Stimulated activated CD8-positive, alpha-beta memory T cell treated with anti-CD3 and anti-CD28 coated beads, Interleukin-7, amount 100 ng/mL, for 4 hours (primary cell): ENCODE measurements at regions not wholly inside any gene's neighbourhood (a gene's known extent, or its start where the extent isn't known, plus 50 kb on each side); places are given as distances from the start of the nearest gene placed in this dataset.

ENCODE experiments used
- DNase-seq, 2 donors: peaks; one replicate each; pipeline ENCODE4 v3.0.0-alpha.2; 2020; ENCODE audit warnings: low read depth in 2 of 2

DNA sequence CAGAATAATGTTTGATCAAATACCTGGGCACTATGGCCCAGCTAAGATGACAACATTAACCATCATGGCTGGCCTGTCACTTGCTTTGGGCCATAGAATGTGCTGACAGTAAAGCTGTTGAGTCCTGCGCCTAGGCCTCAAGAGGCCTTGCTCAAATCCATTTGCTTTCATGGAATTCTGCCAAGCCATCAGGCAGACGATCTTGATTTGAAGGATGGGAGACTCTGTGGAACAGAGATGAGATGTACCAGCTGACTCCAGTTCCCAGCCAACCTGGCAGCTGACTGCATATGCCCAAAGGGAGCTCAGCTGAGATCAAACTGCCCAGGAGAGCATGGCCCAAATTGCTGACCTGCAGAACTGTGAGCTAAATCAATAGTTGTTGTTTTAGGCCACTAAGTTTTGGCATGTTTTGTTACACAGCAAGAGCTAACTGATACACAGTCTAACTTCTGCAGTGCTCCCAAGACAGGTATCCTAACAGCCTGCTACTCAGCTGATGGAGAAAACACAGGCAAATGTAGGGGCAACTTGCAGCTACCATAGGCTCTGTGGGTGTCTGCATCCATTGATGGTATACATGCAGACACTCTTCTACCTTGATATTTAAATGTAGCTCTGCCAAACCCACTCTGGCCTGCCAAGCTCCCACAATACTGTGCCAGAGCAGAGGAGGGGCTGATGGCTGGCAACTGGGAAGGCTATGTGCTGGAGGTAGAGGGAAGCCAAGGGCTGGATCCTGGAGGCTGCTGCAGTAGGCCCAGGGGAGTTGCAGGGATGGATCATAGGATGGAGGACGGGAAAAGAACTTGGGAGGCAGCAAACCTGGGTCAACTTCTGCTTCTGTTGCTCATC is 55.2 kb upstream of the RNF24 start:
- DNase-seq: no peak

DNA sequence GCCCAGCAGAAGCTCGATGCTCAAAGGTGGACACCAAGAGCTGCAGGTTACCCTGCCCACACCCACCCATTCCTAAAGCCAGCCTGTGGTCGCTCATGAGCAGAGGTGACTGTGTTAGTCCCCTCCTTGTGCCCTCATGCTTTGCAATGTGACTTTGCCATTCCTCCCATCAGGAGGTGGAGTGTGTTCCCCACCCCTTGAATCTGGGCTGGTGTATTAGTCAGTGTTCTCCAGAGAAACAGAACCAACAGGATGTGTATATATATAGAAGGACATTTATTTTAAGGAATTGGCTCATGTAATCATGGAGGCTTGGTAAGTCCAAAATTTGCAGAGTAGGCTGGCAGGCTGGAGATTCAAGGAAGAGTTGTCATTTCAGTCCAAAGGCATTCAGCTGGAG is 54.4 kb upstream of the RNF24 start:
- DNase-seq: no peak

DNA sequence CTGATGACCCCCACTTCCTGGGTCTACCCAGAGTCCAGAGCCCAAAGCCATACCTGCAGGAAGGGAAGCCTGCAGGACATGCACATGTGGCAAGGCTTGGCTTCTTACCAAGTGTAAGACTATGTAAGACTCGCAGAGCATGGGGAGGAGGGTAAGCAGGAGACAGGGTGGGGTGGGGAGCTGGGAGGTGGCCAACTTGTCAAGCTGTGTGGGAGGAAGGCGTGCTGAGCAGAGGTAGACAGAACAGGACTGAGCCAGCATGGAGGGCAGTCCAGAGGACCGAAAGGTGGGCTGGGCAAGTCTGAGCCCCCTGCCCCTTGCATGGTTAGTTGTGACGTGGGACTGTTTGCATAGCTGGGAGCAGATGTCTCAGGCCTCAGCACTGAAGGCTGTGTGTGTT is 53.4 kb upstream of the RNF24 start:
- DNase-seq: no peak

DNA sequence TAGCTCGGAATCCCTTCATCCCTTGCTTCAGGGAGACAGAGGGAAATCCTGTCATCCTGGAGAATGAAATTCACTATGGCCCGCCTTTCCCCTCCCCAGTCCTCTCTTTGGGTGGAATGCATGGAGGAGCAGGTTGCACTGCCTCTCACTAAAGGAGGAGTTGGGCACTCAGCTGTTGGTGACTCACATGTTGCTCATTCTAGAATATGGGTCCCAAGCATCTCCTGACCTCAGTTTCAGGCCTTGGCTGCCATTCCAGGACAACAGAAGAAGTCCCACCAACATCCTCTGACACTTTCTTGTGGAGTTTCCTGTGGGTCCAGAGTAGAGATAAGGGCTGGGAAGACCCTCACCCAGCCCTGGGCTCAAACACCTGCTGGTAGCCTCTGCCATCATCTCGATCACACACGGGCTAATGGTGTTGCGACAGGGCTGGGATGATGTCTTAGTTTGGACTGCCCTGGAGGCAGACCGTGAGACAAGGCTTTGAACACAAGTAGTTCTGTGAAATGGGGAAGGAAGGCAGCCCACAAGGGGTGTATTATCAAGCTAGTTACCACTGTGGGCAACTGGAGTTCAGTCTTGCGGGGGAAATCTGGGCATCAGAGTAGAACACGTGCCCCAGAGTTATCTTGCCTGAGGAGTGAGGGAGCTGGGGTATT is 52.4 kb upstream of the RNF24 start:
- DNase-seq: no peak

DNA sequence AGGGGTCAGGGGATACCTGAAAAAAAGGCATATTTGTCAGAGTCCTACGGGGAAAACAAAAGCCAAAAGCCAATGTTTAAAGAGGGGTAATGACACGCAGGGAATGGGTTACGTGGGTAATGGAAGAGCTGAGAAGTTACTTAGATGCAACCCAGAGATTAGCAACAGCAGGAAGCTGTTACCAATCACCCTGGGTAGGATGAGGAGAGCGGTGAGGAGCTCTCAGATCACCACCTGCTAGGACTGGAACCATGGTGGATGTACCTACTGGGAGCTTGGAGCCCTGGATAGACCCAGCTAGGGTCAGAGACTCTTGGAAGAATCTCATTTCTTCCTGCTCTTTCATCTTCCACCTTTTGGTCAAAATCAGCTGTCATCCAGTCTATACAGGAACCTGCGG is 51.2 kb upstream of the RNF24 start:
- DNase-seq: no peak

DNA sequence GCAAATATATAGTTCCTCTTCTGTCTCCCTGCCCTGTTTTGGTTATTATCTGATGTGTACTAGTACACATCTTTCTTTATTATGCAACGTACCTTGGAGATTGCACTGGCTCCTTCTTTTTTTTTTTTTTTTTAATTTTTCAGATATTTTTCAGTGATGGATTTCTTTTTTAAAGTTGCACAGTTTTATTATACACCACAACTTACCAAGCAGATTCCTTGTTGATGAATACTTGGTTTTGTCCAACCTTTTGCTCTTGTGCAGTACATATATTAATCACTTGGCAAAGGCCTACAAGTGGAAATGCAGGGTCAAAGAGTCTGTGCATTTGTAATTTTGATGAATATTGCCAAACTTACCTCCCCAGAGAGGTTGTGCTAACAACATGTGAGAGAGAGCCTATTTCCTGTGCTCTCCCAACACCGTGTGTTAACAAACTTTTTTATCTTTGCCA is 50.1 kb upstream of the RNF24 start:
- DNase-seq: no peak
